ENCODE measurements at regions not wholly inside any gene's neighbourhood (a gene's known extent, or its start where the extent isn't known, plus 50 kb on each side); places are given as distances from the start of the nearest gene placed in this dataset.

- no peak for DNase-seq (ENCODE audit: low spot score)
- H3K4me3 Mint-ChIP-seq (ENCODE audit: unreplicated experiment): no peak overlapping the region
- peak overlapping the region; percentile 54 for H3K27ac Mint-ChIP-seq (ENCODE audit: unreplicated experiment)
- H3K27me3 Mint-ChIP-seq (ENCODE audit: unreplicated experiment): peaks cover 1% of the 10 kb centered on the region
- no peaks in the 10 kb centered on the region for H3K9me3 Mint-ChIP-seq (ENCODE audit: unreplicated experiment)
- H3K4me1 Mint-ChIP-seq (ENCODE audit: unreplicated experiment): peaks cover 33% of the 10 kb centered on the region
- H3K36me3 Mint-ChIP-seq (ENCODE audit: low read depth, unreplicated experiment): peaks cover 2% of the 10 kb centered on the region
- no peak for TF ChIP-seq CTCF (IDR thresholded peaks at IDR 0.05; ENCODE audit: unreplicated experiment)
Measured at GRCh38 chr9:13555989-13556500, 276.6 kb upstream of the MPDZ start.

- no peak for TF ChIP-seq CTCF (IDR thresholded peaks at IDR 0.05; ENCODE audit: unreplicated experiment)
- peaks cover 35% of the 10 kb centered on the region for H3K4me1 Mint-ChIP-seq (ENCODE audit: unreplicated experiment)
- H3K4me3 Mint-ChIP-seq (ENCODE audit: unreplicated experiment): no peak overlapping the region
- DNase-seq (ENCODE audit: low spot score): no peak
- H3K9me3 Mint-ChIP-seq (ENCODE audit: unreplicated experiment): no peaks in the 10 kb centered on the region
- peak overlapping the region; percentile 54 for H3K27ac Mint-ChIP-seq (ENCODE audit: unreplicated experiment)
- peaks cover 4% of the 10 kb centered on the region for H3K36me3 Mint-ChIP-seq (ENCODE audit: low read depth, unreplicated experiment)
- peaks cover 1% of the 10 kb centered on the region for H3K27me3 Mint-ChIP-seq (ENCODE audit: unreplicated experiment)
Measured at GRCh38 chr9:13555516-13555915, 276.0 kb upstream of the MPDZ start.

- peak overlapping the region; percentile 15 for H3K27ac Mint-ChIP-seq (ENCODE audit: unreplicated experiment)
- peaks cover 35% of the 10 kb centered on the region for H3K4me1 Mint-ChIP-seq (ENCODE audit: unreplicated experiment)
- H3K9me3 Mint-ChIP-seq (ENCODE audit: unreplicated experiment): no peaks in the 10 kb centered on the region
- DNase-seq (ENCODE audit: low spot score): no peak
- H3K36me3 Mint-ChIP-seq (ENCODE audit: low read depth, unreplicated experiment): peaks cover 4% of the 10 kb centered on the region
- no peak overlapping the region for H3K4me3 Mint-ChIP-seq (ENCODE audit: unreplicated experiment)
- H3K27me3 Mint-ChIP-seq (ENCODE audit: unreplicated experiment): peaks cover 1% of the 10 kb centered on the region
- TF ChIP-seq CTCF (IDR thresholded peaks at IDR 0.05; ENCODE audit: unreplicated experiment): no peak
Measured at GRCh38 chr9:13554626-13555025, 275.1 kb upstream of the MPDZ start.

- Mint-ChIP-seq H3K36me3 (ENCODE audit: low read depth, unreplicated experiment) (peaks cover 4% of the 10 kb centered on the region), H3K27ac (ENCODE audit: unreplicated experiment) (no peak overlapping the region), H3K4me1 (ENCODE audit: unreplicated experiment) (peaks cover 35% of the 10 kb centered on the region), H3K4me3 (ENCODE audit: unreplicated experiment) (no peak overlapping the region), H3K27me3 (ENCODE audit: unreplicated experiment) (peaks cover 1% of the 10 kb centered on the region), H3K9me3 (ENCODE audit: unreplicated experiment) (no peaks in the 10 kb centered on the region)
- DNase-seq (ENCODE audit: low spot score): no peak
- no peak for TF ChIP-seq CTCF (IDR thresholded peaks at IDR 0.05; ENCODE audit: unreplicated experiment)
Measured at GRCh38 chr9:13552606-13553215, 273.2 kb upstream of the MPDZ start.

GRCh38 chr9:13550519-13550918 is 271.0 kb upstream of the MPDZ start:
- H3K36me3 Mint-ChIP-seq (ENCODE audit: low read depth, unreplicated experiment): peaks cover 4% of the 10 kb centered on the region
- DNase-seq (ENCODE audit: low spot score): no peak
- no peaks in the 10 kb centered on the region for H3K9me3 Mint-ChIP-seq (ENCODE audit: unreplicated experiment)
- no peak for TF ChIP-seq CTCF (IDR thresholded peaks at IDR 0.05; ENCODE audit: unreplicated experiment)
- peaks cover 18% of the 10 kb centered on the region for H3K4me1 Mint-ChIP-seq (ENCODE audit: unreplicated experiment)
- no peak overlapping the region for H3K27ac Mint-ChIP-seq (ENCODE audit: unreplicated experiment)
- H3K27me3 Mint-ChIP-seq (ENCODE audit: unreplicated experiment): peaks cover 1% of the 10 kb centered on the region
- H3K4me3 Mint-ChIP-seq (ENCODE audit: unreplicated experiment): no peak overlapping the region

All from endothelial cell (in vitro differentiated cells).